ENCODE measurements at regions not wholly inside any gene's neighbourhood (a gene's known extent, or its start where the extent isn't known, plus 50 kb on each side); places are given as distances from the start of the nearest gene placed in this dataset.
"Not testable (repeated sequence)": the region's sequence is repeated elsewhere in the genome, so short reads cannot be mapped to it uniquely, and the experiment has no call there.

GRCh38 chr2:122713800-122714199, 958.3 kb downstream of the TSN start:
- Histone ChIP-seq H3K27me3 (replicated peaks; ENCODE audit: control insufficient read depth, insufficient read depth, low read length) (no peaks in the 10 kb centered on the region), H3K4me1 (no peaks in the 10 kb centered on the region), H3K4me3 (ENCODE audit: low read depth, low read length) (no peak overlapping the region), H3K9me3 (no peaks in the 10 kb centered on the region; the same call in 1 of the 2 replicates), H3K36me3 (ENCODE audit: control insufficient read depth, insufficient read depth, low read length) (no peaks in the 10 kb centered on the region)
- H3K27ac Mint-ChIP-seq (ENCODE audit: unreplicated experiment) = no peak overlapping the region
- no TSS peak for BruUV-seq (replicated peaks)
- H3K36me3 Mint-ChIP-seq (ENCODE audit: insufficient read depth, unreplicated experiment) = no peaks in the 10 kb centered on the region
- H3K9me3 Mint-ChIP-seq (ENCODE audit: unreplicated experiment) = peaks cover 33% of the 10 kb centered on the region
- H3K27me3 Mint-ChIP-seq (ENCODE audit: insufficient read depth, unreplicated experiment) = no peaks in the 10 kb centered on the region
- ChIA-PET CTCF (no interaction called here), POLR2A (no interaction called here)
- no peak for DNase-seq
- H3K4me3 Mint-ChIP-seq (ENCODE audit: unreplicated experiment) = no peak overlapping the region
- no peak for TF ChIP-seq CTCF (IDR thresholded peaks at IDR 0.05; ENCODE audit: insufficient read depth in 1 of 2, low read depth in 1 of 2, low read length in 1 of 2, severe bottlenecking in 1 of 2, unreplicated experiment in 1 of 2)
- H3K4me1 Mint-ChIP-seq (ENCODE audit: low read depth, unreplicated experiment) = no peaks in the 10 kb centered on the region
- intact Hi-C loops (cut with micrococcal nuclease; ENCODE audit: unreplicated experiment) = no loop called here

GRCh38 chr2:122720822-122721221, 965.4 kb downstream of the TSN start:
- H3K27me3 Mint-ChIP-seq (ENCODE audit: insufficient read depth, unreplicated experiment); POLR2A ChIA-PET; H3K36me3 Mint-ChIP-seq (ENCODE audit: insufficient read depth, unreplicated experiment); H3K9me3 ChIP-seq; H3K27me3 ChIP-seq (replicated peaks; ENCODE audit: control insufficient read depth, insufficient read depth, low read length); H3K36me3 ChIP-seq (ENCODE audit: control insufficient read depth, insufficient read depth, low read length); DNase-seq; H3K27ac Mint-ChIP-seq (ENCODE audit: unreplicated experiment); CTCF ChIA-PET; intact Hi-C loops (cut with micrococcal nuclease; ENCODE audit: unreplicated experiment); H3K4me3 Mint-ChIP-seq (ENCODE audit: unreplicated experiment); H3K4me1 Mint-ChIP-seq (ENCODE audit: low read depth, unreplicated experiment); H3K4me1 ChIP-seq; H3K4me3 ChIP-seq (ENCODE audit: low read depth, low read length); BruUV-seq (replicated peaks): not testable (repeated sequence)
- H3K9me3 Mint-ChIP-seq (ENCODE audit: unreplicated experiment) = peaks cover 11% of the 10 kb centered on the region

GRCh38 chr2:122734766-122735424, 979.4 kb downstream of the TSN start:
- no peaks in the 10 kb centered on the region for H3K4me1 ChIP-seq
- H3K36me3 ChIP-seq (ENCODE audit: control insufficient read depth, insufficient read depth, low read length) = no peaks in the 10 kb centered on the region
- H3K27me3 ChIP-seq (replicated peaks; ENCODE audit: control insufficient read depth, insufficient read depth, low read length) = no peaks in the 10 kb centered on the region
- no peak for DNase-seq
- no peak for TF ChIP-seq CTCF (IDR thresholded peaks at IDR 0.05; ENCODE audit: insufficient read depth in 1 of 2, low read depth in 1 of 2, low read length in 1 of 2, severe bottlenecking in 1 of 2, unreplicated experiment in 1 of 2)
- intact Hi-C loops (cut with micrococcal nuclease; ENCODE audit: unreplicated experiment) = no loop called here
- no peaks in the 10 kb centered on the region for H3K9me3 ChIP-seq
- CTCF ChIA-PET = no interaction called here
- POLR2A ChIA-PET = no interaction called here
- H3K4me1 Mint-ChIP-seq (ENCODE audit: low read depth, unreplicated experiment) = no peaks in the 10 kb centered on the region
- no peak overlapping the region for H3K4me3 Mint-ChIP-seq (ENCODE audit: unreplicated experiment)
- H3K27ac Mint-ChIP-seq (ENCODE audit: unreplicated experiment) = no peak overlapping the region
- BruUV-seq (replicated peaks) = no TSS peak
- H3K36me3 Mint-ChIP-seq (ENCODE audit: insufficient read depth, unreplicated experiment) = no peaks in the 10 kb centered on the region
- no peaks in the 10 kb centered on the region for H3K27me3 Mint-ChIP-seq (ENCODE audit: insufficient read depth, unreplicated experiment)
- no peaks in the 10 kb centered on the region for H3K9me3 Mint-ChIP-seq (ENCODE audit: unreplicated experiment)
- no peak overlapping the region for H3K4me3 ChIP-seq (ENCODE audit: low read depth, low read length)

GRCh38 chr2:122736279-122736678, 980.8 kb downstream of the TSN start:
- H3K4me1 ChIP-seq = no peaks in the 10 kb centered on the region
- H3K4me3 ChIP-seq (ENCODE audit: low read depth, low read length) = no peak overlapping the region
- CTCF ChIA-PET = no interaction called here
- TF ChIP-seq CTCF (IDR thresholded peaks at IDR 0.05; ENCODE audit: insufficient read depth in 1 of 2, low read depth in 1 of 2, low read length in 1 of 2, severe bottlenecking in 1 of 2, unreplicated experiment in 1 of 2) = no peak
- POLR2A ChIA-PET = no interaction called here
- H3K36me3 Mint-ChIP-seq (ENCODE audit: insufficient read depth, unreplicated experiment) = no peaks in the 10 kb centered on the region
- H3K4me1 Mint-ChIP-seq (ENCODE audit: low read depth, unreplicated experiment) = no peaks in the 10 kb centered on the region
- H3K27me3 Mint-ChIP-seq (ENCODE audit: insufficient read depth, unreplicated experiment) = no peaks in the 10 kb centered on the region
- H3K9me3 ChIP-seq = no peaks in the 10 kb centered on the region
- DNase-seq = no peak
- BruUV-seq (replicated peaks) = no TSS peak
- no peak overlapping the region for H3K27ac Mint-ChIP-seq (ENCODE audit: unreplicated experiment)
- intact Hi-C loops (cut with micrococcal nuclease; ENCODE audit: unreplicated experiment) = no loop called here
- H3K36me3 ChIP-seq (ENCODE audit: control insufficient read depth, insufficient read depth, low read length) = no peaks in the 10 kb centered on the region
- no peak overlapping the region for H3K4me3 Mint-ChIP-seq (ENCODE audit: unreplicated experiment)
- H3K27me3 ChIP-seq (replicated peaks; ENCODE audit: control insufficient read depth, insufficient read depth, low read length) = no peaks in the 10 kb centered on the region
- no peaks in the 10 kb centered on the region for H3K9me3 Mint-ChIP-seq (ENCODE audit: unreplicated experiment)
